GM13977 (cell line): ENCODE measurements at regions not wholly inside any gene's neighbourhood (a gene's known extent, or its start where the extent isn't known, plus 50 kb on each side); places are given as distances from the start of the nearest gene placed in this dataset.

ENCODE experiments used
- DNase-seq: peaks from one replicate; pipeline ENCODE4 v3.0.0; 2012; ENCODE audit warnings: low spot score
- in situ Hi-C: fragments of 300-500 bp; cut with MboI; formaldehyde crosslinking; loops from one replicate; pipeline ENCODE4 v1.12.0; 2022; ENCODE audit warnings: low sequenced_read_pairs, low pct_unique_long_range_greater_than_20kb, mixed read lengths, inconsistent platforms; ENCODE audit not compliant: unreplicated experiment
- TF ChIP-seq, protein P1 (sequence below): IDR thresholded peaks from 2 replicates; pipeline ENCODE4 v1.5.1; 2012; ENCODE audit warnings: mild to moderate bottlenecking, control low read depth; ENCODE audit not compliant: insufficient read depth; ENCODE audit errors: extremely low read depth, missing control alignments

DNA sequence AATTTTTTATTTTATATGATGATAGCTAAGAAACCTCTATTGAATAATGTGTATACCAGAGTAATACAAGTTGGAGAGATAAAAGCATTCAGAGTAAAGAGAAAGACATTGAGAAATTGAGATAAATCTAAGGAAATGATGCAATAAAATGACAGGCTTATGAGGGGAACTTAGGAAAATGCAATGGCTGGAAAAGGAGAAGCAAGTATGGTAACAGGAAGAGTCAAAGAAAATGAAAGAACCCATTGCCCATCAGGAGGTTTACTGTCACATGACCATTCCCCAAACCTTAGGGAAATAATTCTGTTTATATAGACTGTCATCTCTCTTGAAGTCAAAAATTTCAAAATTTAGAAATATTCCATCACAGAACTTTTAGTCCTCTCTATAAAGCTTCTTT is 808.0 kb upstream of the PRR20A start:
- DNase-seq, result no peak
- in situ Hi-C loops, result no loop called here

DNA sequence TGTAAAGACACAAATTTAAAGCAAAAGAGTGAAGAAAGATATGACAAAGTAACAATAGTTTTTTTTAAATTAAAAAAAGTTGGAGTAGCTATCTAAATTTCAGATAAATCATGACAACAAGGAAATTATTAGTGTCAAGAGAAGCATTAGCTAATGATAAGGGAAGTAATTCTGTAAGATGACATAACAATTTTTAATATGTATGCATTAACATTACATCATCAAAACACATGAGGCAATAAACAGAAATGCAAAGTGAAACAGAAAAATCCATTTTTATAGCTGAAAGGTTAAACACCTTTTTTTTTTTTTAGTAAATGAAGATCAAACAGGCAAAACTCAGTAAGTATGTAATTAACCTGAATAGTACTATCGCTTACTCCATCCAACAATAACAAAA is 804.9 kb upstream of the PRR20A start:
- TF ChIP-seq, protein P1, sequence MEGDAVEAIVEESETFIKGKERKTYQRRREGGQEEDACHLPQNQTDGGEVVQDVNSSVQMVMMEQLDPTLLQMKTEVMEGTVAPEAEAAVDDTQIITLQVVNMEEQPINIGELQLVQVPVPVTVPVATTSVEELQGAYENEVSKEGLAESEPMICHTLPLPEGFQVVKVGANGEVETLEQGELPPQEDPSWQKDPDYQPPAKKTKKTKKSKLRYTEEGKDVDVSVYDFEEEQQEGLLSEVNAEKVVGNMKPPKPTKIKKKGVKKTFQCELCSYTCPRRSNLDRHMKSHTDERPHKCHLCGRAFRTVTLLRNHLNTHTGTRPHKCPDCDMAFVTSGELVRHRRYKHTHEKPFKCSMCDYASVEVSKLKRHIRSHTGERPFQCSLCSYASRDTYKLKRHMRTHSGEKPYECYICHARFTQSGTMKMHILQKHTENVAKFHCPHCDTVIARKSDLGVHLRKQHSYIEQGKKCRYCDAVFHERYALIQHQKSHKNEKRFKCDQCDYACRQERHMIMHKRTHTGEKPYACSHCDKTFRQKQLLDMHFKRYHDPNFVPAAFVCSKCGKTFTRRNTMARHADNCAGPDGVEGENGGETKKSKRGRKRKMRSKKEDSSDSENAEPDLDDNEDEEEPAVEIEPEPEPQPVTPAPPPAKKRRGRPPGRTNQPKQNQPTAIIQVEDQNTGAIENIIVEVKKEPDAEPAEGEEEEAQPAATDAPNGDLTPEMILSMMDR, result no peak
- in situ Hi-C loops, result no loop called here
- no peak for DNase-seq

More for the DNA sequence above, 808.0 kb upstream of the PRR20A start:
- TF ChIP-seq, protein P1, result no peak

DNA sequence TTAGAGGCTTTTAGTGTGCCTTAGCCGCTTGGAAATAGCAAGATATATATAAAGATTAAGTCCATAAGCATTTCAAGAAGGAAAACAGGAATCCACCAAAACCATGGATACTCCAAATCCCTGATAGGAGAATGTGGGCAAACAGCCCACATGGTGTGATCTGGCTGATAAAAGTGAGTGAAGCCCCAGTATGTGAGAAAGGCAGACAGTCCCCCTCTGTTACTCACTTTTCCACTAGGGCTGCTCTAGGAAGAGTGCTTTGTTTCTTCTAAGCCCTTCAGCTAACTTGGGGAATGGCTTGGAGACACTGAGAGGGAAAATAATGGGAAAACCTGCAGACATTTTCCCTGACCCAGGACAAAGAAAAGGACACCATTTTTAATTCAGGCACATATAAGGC is 802.3 kb upstream of the PRR20A start:
- in situ Hi-C loops, result no loop called here
- no peak for DNase-seq
- TF ChIP-seq, protein P1, result no peak

DNA sequence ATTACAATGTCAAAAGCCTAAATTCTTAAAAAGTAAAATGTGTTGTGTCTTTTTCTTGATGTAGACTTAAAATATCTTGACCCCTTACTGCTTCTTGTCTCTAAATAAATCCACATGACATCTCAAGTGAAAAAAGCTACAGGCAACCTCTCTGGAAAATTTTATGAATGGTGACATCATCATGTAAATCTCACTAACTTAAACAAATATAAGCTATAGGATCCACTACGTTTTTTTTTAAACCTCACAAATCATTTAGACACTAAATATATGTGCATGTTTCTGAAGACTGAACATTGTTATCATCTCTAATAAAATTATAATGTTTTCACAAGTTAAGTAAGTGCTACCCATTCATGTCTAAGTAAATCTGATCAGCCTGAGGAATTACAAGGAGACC is 793.7 kb upstream of the PRR20A start:
- TF ChIP-seq, protein P1, result no peak
- no peak for DNase-seq
- in situ Hi-C loops, result no loop called here

DNA sequence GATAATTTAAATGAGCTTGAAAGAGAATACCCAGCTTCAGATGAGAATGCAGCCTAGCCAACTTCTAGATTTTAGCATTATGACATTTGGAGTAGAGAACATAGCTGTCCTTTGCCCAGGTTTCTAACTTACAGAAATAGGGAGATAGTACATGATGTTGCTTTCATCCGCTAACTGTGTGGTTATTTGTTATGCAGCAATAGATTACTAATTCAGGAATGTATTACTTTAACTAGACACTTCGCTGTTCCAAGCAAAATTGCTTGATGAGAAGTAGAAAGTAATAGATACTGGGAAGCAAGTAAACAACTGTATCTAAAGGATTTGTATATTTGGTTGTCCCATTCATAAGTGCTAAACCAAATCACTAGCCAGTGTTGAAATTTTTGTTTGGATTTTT is 790.9 kb upstream of the PRR20A start:
- in situ Hi-C loops, result no loop called here
- TF ChIP-seq, protein P1, result no peak
- no peak for DNase-seq

DNA sequence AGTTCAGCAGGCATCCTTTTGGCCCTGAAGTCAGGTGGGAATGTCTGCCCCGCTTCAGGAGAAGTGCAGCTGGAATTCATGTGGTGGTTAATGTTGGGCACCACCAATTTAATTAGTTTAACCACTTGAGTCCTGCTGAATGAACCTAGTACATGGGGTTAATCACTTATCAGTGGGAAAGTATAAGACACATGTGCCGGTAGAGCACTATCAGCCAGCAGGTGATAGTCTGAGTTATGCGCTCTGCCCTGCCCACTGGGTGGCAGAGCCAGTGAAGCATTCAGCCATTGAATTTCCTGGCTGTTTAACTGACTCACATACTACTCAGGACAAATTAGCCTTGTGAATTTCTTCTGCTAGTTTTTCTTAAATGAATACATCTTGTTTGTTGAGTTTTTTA is 789.7 kb upstream of the PRR20A start:
- in situ Hi-C loops, result no loop called here
- DNase-seq, result no peak
- TF ChIP-seq, protein P1, result no peak

DNA sequence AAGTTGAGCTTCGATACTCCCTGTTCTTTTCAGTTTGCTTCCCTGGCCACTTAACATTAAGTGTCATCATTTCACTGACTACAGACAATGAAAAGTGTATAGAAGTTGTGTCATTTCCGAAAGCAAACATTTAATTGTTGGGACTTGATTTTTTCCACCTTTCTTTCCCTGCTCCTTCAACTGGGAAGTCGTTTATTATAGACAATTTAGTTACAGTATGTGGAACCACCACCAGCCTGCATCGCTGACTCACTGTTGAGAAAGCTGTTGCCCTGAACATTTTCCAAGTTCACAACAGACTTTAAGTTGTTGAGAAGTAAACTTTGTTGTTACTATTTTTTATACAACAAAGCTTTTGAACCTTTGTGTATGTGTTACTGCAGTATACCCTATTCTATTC is 788.4 kb upstream of the PRR20A start:
- in situ Hi-C loops, result no loop called here
- no peak for DNase-seq
- TF ChIP-seq, protein P1, result no peak
